HuH-7 (cell line): ENCODE measurements at regions not wholly inside any gene's neighbourhood (a gene's known extent, or its start where the extent isn't known, plus 50 kb on each side); places are given as distances from the start of the nearest gene placed in this dataset.

Source experiments
- DNase-seq: peaks from one replicate; pipeline ENCODE4 v3.0.0; 2011; ENCODE audit warnings: low spot score

DNA sequence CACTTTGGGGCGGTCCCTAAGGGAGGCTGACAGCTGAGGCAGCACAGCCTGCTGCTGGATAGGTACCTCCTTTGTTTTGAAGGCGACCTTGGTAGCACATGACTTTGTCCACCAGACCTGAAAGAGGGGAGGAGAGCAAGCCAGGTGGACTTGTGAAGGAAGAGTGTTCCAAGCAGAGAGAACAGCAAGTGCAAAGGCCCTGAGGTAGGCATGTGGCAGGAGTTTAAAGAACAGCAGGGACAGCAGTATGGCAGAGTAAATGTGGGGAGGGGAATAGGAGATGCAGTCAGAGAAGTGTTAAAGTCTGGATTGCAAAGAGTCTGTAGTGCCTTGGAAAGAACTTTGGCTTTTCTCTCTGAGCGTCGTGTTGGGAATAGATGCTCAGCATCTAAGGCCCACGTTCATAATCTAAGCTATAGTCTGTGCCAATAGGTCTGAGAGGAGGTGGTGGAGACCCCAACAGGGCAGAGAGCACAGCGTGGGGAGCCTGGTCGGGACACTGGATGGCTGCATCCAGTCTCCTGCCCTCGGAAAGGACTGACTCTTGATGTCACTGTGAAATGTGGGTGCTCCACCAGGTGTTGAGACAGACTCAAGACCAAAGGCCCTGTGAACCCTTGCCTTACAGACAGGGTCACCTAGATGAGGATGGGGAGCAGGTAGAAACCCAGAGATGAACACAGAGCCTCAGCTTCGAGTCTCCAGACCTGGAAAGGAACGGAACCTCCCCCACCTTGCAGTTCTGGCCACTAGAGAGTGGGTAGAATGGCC lies 242.1 kb upstream of the PWP1 start:
- no peak for DNase-seq

DNA sequence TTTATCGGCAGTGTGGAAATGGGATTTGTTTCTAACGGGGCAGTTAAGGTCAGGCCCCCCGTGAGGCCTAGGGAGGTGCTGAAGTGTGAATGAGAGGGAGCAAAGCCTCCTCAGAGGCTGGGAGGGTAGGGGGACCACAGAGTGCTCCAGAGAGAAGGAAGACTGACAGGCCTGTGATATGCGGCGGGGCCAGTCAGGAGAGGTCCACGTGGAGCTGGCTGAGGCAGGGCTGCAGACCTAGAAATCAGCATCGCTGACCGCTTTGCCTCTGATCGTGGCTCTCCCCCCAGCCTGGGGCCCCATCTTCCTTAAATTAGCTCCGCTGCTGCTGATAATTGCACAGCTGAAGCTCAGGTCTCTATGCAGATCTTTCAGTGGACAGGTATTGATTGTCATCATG lies 240.8 kb upstream of the PWP1 start:
- DNase-seq, result no peak

DNA sequence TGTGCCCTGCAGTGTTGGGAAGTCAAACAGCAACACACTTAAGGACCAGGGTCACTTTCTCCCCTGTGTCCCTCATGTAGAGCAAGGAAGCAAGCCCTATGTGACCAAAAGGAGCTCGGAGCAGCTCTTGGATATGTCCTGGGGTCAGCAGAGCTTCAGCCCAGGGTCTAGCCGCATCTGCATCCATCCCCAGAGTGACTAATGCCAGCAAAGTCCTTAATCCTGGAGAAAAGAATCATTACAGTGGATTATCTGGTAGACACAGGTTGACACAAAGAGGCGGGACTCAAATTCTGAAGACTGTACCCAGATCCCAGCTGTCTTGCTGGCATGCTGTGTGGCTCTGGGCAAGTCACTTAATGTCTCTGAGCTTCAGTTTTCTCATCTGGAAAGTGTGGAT lies 239.1 kb upstream of the PWP1 start:
- no peak for DNase-seq

DNA sequence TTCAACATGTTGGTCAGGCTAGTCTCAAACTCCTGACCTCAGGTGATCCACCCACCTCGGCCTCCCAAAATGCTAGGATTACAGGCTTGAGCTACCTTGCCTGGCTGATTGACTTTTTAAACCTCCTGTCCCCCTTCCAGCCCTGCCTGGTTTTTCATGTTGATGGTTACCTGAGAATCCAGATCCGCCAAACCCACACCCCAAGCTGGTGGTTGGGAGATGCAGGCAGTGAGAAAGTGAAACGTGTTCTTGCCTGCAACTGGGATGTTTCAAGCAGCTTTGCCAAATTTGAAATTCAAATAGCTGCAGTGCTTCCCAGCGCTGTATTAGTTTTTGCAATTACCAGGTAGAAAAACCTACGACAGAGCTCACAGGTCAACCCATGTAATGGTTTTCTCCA lies 238.3 kb upstream of the PWP1 start:
- no peak for DNase-seq

DNA sequence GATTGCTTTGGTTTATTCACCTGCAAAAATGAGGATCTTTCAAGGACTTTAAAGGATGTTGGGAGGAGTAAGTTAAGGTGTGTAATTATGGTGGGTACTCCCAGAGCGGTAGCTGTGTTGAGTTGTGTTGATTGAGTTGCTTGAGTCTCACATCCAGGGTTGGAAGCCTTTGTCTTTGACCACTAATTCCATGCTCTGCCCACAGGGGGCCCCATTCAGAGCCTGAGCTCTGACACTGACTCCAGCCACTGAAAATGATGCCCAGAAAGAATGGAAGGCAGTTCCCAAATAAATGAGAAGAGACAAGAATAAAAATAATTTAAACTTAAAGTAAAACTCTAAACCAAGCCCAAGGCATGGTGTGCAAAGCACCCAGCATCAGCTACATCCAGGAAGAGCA lies 237.4 kb upstream of the PWP1 start:
- peak; percentile 17 for DNase-seq

DNA sequence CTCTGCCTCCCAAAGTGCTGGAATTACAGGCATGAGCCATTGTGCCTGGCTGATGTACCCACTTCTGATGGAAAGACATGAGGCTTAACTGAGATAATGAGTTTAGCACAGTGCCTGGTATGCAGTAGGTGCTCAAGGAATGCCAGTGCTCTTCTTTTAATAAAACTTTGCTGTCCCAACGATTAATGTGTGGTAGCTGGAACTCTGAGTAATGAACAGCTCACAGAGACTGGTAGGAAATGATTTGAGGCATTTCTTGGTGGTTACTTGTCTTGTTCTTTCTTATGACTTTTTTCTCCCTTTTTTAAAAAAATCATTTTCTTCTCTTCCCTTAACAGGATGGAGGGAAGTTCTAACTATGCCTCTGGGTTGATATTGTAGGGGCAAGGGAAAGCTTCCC lies 235.7 kb upstream of the PWP1 start:
- no peak for DNase-seq

DNA sequence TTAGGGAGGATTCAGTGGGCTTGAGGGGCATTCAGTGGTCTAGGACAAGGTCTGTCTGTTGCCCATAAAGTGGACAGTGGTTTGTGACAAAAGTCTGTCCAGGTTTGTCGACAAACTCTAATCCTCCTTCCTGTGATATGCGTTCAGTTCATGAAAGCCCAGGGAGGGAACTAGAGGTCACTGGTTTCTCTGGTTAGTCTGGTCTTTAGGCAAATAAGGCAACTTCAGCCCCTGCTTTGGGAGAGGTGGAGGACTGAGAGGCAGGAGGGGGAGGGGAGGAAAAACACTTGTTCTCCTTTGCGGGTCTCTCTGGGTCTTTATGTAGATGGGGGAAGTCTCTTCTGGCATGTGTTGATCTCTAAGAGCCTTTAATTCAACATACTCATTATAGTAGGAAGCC lies 235.1 kb upstream of the PWP1 start:
- no peak for DNase-seq

DNA sequence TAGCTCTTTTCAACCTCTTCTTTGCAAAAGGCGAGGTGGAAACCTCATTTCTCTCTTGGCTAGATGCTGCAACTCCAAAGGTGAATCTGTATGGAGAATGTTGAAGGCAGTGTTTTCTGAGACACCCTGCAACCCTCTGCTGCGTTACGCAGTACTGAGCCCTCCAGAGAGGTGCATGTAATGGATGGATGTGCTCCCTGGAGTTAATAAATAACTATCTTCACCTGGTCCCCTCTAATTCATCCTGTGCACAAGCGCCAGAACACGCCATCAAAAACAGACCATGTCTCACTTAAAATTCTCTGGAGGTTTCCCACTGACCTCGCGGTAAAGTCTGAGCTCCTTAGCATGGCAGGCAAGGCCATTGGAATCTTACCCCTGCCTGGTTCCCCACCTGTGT lies 234.4 kb upstream of the PWP1 start:
- no peak for DNase-seq

DNA sequence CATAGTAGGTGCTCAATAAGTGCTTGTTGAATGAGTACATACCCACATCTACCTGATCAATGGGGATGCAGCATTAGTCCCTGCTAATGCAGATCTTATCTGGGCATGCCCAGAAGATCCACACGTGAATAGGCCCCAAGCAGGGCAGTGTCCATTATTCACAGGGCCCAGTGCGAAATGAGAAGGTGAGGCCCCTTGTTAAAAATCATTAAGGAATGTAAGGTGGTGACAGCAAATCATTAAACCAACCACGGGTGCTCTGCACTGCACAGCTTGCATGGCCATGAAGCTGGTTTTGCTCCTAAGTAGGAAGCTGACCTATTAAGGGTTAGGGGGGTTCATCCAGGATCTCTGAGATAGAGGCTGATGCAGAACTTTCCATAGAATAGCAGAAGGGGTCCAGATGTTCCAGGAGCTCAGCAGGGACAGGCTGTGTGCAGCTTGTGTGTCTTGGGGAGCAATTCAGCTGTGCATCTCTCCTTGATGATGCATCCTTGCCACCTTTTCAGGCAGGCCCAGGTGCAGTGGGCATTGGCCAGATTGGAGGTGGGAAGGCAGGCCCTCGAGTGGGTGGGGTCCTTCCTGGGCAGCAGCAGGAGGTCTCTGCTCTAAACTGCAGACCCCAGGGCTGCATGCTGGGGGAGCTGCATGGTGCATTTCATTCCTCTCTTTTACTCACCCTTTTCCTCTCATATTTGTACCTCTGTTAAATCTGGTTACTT lies 231.3 kb upstream of the PWP1 start:
- DNase-seq, result no peak

DNA sequence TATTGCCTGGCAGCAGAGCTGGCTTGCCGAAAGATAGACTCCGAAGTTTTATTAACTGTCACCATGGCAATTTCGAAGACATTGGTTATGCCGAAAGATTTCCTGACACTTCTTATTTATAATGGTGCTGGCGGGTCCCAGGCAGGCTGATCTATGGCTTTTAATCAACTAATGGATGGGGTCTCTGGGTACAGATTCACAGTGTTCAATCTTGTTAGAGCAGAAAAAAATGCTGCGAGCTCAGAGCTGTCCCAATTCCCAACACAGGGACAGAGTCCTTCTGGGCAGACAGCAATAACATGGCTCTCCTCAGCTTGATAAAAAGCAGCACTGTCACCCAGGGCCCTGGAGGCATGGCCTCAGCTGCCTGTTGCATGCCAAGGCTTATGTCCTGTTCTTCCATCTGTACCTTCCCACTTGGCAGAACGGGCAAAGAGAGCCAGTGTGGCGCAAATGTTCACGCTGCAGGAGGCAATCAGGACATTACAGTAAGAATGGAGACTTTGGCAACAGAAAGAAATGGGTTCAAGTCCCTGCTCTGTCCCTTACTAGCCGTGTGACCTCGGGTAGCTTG lies 228.2 kb upstream of the PWP1 start:
- no peak for DNase-seq

DNA sequence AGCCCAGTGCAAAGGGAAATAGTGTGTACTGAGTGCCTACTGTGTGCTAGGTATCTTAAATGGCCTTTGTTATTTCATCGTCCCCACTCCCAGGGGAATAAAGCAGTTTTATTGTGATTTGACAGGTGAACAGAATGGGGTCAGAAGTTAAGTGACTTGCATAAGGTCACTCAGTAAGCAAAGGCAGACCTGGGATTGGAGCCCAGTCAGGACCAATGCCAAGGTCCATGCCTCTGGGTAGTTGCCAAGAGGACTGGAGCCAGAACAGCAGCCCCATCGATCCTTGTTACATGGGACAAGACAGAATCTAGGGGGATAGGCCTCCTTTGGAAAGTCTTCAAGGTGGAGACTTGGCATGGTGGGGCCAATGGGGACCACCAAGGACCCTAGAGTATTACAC lies 227.4 kb upstream of the PWP1 start:
- DNase-seq, result no peak

DNA sequence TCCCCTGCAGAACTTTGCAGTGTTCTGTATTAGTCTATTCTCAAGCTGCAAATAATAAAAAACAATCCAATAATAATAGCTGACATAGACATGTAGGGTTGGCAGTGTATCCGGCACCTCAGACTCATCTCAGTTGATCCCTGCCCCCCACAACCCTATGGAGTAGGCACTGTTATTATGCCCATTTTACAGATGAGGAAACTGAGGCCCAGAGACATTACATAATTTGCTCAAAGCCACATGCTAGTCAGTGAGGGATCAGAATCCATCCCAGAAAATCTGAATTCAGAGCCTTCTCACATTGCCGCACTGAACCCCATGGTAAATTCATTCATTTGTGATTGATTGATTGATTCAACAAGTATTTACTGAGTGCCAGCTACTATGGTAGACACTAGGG lies 226.6 kb upstream of the PWP1 start:
- no peak for DNase-seq

DNA sequence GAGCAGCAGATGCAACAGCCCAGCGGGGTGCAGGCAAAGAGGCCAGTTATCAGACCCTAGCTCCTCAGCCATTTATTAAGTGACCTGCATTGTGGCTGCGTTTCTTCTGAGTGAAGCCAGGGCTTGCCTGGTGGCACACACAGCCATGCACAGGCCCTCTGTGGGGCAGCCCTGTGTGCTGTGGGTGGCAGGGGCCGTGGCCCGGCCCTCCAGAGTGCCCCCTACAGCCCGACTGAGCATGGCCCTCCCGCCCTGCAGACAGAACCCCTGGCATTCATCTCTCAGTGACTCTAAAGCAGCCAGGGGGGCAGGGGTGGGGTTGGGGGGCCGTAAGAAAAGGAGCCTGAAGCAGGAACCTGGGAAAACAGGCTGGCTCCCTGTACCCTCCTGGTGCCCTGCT lies 226.0 kb upstream of the PWP1 start:
- no peak for DNase-seq

DNA sequence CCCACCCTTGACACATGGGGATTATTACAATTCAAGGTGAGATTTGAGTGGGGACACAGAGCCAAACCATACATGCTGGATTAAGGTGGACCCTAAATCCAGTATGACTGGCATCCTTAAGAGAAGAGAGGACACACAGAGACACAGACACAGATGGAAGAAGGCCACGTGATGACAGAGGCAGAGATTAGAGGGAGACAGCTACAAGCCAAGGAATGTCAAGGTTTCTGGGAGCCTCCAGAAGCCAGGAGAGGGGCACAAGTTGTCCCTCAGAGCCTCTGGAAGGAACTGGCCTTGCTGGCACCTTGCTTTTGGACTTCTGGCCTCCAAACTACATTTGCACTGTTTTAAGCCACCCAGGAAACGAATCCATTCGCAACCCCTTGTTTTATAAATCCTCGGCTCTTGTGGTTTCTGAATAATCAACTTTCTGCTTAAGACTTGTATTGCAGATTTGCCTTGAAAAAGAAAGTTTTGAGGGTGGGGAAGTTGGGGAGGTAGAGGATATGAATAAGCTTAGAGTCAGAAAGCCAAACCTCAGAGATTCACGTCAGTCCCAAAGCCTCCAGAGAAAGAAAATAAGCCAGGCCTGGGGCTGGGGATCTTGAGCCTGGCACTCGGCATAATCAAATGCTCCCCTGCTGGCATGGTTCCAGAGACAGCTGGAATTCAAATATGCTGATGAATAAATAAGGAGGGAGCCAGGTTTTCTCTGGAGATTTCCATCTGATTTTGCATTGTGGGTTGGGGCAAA lies 224.2 kb upstream of the PWP1 start:
- DNase-seq, result no peak

DNA sequence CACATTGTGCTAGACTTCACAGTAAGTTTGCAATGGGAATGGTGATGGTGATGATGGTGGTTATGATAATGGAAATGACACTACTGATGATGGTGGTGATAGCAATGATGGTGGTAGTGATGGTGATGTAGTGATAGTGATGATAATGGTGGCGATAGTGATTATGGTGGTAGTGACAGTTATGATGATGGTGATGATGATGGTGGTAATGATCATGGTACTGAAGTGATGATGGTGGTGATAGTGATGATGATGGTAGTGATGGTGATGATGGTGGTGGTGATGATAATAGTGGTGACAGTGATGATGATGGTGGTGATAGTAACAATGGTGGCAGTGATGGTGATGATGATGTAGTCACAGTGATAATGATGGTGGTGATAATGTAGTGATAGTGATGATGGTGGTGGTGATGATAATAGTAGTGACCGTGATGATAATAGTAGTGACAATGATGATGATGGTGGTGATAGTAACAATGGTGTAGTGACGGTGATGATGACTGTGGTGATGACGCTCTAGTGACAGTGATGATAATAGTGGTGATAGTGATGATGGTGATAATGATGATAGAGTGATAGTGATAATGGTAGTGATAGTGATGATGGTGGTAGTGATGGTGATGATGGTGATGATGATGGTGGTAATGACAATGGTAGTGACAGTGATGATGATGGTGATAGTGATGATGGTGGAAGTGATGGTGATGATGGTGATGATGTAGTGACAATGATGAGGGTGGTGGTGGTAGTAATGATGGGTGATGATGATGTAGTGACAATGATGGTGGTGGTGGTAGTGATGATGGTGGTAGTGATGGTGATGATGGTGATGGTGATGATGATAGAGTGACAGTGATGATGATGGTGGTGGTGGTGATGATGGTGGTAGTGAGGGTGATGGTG lies 222.9 kb upstream of the PWP1 start:
- no peak for DNase-seq

DNA sequence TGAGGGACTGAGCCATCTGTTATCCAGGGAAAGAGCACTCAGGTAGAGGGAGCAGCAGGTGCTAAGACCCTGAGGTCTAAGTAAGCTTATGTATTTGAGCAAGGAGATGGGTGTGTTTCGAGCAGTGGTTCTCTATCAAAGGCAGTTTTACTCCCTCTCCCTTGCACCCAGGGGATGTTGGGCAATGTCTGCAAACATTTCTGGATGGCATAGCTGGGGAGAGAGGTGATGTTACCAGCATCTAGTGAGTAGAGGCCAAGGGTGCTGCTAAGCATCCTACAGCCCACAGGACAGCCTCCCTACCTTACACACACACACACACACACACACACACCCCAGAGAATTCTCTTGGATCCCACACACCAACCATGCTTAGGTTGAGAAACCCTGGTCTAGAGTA lies 221.0 kb upstream of the PWP1 start:
- no peak for DNase-seq

DNA sequence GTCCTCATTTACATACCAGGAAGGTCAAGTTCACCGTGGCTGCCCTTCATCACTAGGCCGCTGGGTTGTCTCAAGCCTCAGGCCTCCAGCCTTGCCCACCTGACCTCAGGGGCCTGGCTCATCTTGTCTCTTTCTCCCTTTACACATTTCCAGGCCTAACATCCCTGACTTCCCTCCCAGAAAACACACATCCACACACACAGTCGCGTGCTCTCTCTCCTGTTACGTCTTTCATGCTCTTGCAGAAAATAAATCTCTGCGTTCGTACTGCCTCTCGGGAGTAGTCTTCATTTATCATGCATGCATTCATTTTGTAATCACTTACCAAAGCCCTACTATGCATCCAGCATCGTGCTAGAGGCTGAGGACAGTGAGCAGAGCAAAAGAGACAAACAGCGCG lies 220.0 kb upstream of the PWP1 start:
- no peak for DNase-seq

DNA sequence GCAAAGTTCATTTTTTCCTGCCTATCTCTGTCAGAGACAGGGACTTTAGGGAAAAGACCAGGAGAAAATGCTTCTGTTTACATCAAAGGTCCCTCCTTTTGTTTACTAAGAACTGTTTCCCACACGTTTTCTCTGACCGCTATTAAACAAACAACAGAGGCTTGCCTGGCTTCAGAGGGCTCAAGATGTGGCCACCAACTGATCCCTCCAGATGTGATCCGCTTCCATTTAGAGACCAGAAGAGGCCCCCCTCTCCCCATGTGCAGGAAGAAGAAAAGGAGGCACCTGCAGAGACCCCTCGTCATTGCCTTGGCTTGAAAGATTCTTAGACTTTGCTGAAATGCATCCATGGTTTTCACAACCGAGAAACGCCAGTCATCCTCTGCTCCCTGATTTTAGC lies 217.9 kb upstream of the PWP1 start:
- DNase-seq, result no peak

DNA sequence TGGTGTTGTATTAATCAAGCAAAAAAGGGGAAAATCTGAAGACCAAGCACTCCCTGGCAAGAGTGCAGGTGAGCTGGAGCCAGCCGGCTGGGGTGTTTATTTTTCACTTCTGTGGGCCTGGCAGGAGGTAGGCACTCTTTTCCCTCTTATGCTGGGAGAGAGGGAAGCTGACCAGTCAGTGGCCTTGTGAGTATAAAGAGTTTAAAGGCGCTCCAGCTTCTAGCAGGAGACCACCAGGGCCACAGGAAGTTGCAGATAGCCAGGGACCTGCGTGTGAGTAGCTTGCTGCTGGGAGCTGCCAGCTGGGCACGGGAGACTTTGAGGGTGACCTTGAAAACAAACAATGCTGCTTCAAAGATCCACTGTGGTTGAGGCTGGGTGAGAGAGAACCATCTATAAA lies 217.4 kb upstream of the PWP1 start:
- DNase-seq, result no peak

DNA sequence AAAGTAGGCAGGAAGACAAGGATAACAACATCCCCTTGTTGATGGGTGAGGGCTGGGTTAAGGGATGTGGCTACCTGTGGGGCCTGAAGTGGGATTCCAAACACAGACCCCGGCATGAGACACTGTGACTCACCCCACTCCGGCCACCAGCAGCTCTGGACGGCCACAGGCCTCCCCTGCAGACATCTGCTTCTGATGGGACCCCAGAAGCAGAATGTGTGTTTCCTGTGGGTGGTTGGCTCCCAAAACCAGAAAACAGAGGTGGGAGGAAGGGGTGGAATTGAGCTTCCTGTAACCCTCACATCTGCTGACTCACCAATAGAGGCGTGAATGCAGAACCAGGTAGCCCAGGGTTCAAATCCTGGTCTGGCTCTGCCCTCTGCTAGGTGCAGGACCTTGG lies 216.6 kb upstream of the PWP1 start:
- no peak for DNase-seq

DNA sequence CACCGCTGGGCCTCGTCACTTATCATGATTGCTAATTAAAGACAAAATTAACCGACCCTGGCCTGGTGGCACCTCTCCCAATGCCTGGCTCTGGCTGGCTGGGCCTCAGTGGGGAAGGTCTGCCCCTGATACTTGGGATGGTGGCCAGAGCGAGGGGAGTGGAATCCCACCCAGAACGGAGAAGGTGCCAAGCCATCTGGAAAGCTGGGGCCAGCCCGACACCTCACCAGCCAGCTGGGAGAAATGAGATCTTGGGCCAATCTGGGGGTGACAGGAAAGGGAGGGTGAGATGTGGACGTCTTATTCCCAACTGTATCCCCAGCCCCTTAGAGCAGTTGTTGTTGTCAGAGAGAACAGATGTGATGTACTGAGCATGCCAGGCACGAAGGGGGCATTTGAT lies 215.0 kb upstream of the PWP1 start:
- DNase-seq, result no peak

DNA sequence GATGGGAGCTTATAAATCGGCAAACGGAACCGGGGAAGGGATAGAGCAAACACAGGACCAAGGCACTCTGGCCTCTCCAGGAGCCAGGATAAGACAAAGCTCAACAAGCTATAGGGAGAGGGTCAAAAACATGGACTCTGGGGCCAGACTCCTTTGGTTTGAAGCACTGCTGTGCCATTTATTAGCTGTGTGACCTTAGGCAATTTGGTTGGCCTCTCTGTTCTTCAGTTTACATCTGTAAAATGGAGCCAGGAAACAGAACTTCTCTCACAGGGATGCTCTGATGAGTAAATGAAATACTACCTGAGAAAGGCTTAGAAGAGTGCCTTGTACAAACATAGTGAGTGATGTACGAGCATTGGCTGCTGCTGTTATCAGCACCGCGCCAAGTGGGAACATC lies 213.3 kb upstream of the PWP1 start:
- DNase-seq, result no peak
